ENCODE measurements at regions not wholly inside any gene's neighbourhood (a gene's known extent, or its start where the extent isn't known, plus 50 kb on each side); places are given as distances from the start of the nearest gene placed in this dataset.

DNA sequence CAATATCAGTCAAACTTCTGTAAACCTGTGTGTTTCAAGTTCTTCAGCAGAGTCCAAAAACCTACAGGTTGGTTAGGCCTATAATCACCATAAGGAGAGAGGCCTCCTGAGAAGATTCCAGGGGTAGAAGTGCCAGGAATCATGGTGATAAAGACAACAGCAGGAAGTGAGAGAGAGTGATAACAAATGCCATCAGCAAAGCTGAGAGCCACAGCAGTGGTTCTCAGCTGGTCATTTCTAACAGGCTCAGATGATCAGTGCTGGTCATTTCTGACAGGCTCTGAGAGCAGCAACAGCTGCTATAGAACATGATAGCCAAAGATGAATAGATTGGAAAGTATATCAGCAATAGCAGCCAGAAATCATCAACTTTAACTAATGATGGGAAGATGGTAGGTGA, 101.3 kb downstream of the TYW3 start:
- DNase-seq (ENCODE audit: low read depth, low spot score), result no peak
- H3K4me3 Mint-ChIP-seq, result no peak overlapping the region
- H3K27ac Mint-ChIP-seq (ENCODE audit: unreplicated experiment), result no peak overlapping the region
- no peaks in the 10 kb centered on the region for H3K36me3 Mint-ChIP-seq (ENCODE audit: low read depth)
- TF ChIP-seq, protein P1, sequence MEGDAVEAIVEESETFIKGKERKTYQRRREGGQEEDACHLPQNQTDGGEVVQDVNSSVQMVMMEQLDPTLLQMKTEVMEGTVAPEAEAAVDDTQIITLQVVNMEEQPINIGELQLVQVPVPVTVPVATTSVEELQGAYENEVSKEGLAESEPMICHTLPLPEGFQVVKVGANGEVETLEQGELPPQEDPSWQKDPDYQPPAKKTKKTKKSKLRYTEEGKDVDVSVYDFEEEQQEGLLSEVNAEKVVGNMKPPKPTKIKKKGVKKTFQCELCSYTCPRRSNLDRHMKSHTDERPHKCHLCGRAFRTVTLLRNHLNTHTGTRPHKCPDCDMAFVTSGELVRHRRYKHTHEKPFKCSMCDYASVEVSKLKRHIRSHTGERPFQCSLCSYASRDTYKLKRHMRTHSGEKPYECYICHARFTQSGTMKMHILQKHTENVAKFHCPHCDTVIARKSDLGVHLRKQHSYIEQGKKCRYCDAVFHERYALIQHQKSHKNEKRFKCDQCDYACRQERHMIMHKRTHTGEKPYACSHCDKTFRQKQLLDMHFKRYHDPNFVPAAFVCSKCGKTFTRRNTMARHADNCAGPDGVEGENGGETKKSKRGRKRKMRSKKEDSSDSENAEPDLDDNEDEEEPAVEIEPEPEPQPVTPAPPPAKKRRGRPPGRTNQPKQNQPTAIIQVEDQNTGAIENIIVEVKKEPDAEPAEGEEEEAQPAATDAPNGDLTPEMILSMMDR (conservative IDR thresholded peaks at IDR 0.05), result no peak
- H3K4me1 Mint-ChIP-seq, result no peaks in the 10 kb centered on the region
- no peaks in the 10 kb centered on the region for H3K27me3 Mint-ChIP-seq (ENCODE audit: low read depth)
- no peaks in the 10 kb centered on the region for H3K9me3 Mint-ChIP-seq

DNA sequence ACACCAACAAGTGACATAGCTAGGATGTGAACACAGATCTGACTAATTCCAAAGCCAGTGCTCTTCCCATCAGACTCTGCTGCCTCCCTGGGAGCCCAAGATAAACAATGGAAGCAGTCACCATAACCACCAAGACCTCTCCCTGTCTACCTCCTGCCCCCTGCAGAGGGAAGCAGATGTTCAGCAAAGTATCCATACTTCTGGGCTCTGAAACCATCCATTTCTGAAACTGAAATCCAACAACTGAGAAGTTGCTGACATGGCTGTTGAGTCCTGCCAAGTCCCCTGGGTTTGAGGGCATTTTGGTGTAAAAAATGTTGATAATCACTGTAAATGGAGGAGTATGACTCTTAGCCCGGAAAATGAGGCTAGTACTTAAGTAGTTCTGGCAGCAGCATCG, 102.1 kb downstream of the TYW3 start:
- no peaks in the 10 kb centered on the region for H3K27me3 Mint-ChIP-seq (ENCODE audit: low read depth)
- H3K4me1 Mint-ChIP-seq, result no peaks in the 10 kb centered on the region
- H3K27ac Mint-ChIP-seq (ENCODE audit: unreplicated experiment), result no peak overlapping the region
- H3K9me3 Mint-ChIP-seq, result no peaks in the 10 kb centered on the region
- DNase-seq (ENCODE audit: low read depth, low spot score), result no peak
- no peak overlapping the region for H3K4me3 Mint-ChIP-seq
- H3K36me3 Mint-ChIP-seq (ENCODE audit: low read depth), result no peaks in the 10 kb centered on the region
- TF ChIP-seq, protein P1 (conservative IDR thresholded peaks at IDR 0.05), result no peak

DNA sequence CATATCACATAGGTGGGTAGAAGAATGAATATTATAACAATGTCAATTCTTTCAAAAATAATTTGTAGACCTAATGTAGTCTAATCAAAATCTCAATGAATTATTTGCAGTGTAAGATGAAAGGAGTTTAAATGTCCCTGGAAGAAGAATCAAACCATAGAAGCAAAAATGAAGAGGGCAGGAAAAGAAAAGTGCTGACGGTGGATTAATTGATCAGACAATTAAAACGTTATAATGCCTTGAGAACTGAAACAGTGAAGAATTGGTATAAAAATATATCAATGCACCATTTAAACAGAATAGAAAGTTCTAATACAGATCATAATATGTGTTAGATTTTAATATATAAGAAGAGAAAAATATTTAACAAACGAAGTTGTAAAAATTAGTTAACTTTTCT, 109.8 kb downstream of the TYW3 start:
- H3K4me3 Mint-ChIP-seq, result no peak overlapping the region
- no peaks in the 10 kb centered on the region for H3K4me1 Mint-ChIP-seq
- H3K9me3 Mint-ChIP-seq, result no peaks in the 10 kb centered on the region
- H3K27me3 Mint-ChIP-seq (ENCODE audit: low read depth), result no peaks in the 10 kb centered on the region
- TF ChIP-seq, protein P1 (conservative IDR thresholded peaks at IDR 0.05), result no peak
- no peaks in the 10 kb centered on the region for H3K36me3 Mint-ChIP-seq (ENCODE audit: low read depth)
- no peak for DNase-seq (ENCODE audit: low read depth, low spot score)
- H3K27ac Mint-ChIP-seq (ENCODE audit: unreplicated experiment), result no peak overlapping the region

DNA sequence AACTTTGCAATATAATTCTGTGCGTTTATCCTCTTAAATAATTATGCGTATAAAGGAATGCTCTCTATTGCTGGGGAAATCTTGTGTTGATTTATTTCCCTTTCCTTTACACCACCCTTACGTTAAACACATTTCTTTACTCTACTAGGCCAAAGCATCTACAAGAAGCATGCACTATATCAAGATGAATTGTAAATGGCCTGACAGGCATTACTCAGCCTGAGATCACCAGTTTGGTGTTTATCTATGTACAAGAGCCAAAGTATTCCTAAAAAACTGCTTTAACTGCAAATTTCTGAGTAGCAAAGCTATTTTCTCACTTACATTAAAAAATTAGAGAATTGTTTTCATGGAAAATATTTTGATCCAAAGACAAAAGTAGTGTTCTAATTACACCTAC, 114.8 kb downstream of the TYW3 start:
- H3K36me3 Mint-ChIP-seq (ENCODE audit: low read depth), result no peaks in the 10 kb centered on the region
- no peak overlapping the region for H3K4me3 Mint-ChIP-seq
- no peaks in the 10 kb centered on the region for H3K27me3 Mint-ChIP-seq (ENCODE audit: low read depth)
- TF ChIP-seq, protein P1 (conservative IDR thresholded peaks at IDR 0.05), result no peak
- no peak overlapping the region for H3K27ac Mint-ChIP-seq (ENCODE audit: unreplicated experiment)
- DNase-seq (ENCODE audit: low read depth, low spot score), result no peak
- H3K9me3 Mint-ChIP-seq, result no peaks in the 10 kb centered on the region
- no peaks in the 10 kb centered on the region for H3K4me1 Mint-ChIP-seq

DNA sequence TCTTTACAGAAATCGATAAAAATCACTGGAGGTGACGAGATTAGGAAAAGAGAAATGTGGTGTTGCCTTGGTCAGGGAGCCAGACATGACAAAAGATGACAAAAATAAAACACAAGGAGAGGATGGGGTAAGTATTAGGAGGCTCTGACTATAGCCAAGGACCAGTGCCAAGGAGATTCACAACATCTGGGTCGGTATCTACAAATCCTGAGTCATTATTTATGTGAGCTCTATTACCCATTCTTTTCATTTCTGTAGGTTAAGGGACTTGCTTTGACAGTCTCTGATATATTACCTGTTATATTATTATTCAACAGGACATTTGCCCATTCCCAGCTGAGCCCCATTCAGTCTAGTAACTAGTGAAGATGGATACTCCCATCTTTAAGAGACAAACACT, 120.8 kb downstream of the TYW3 start:
- DNase-seq (ENCODE audit: low read depth, low spot score), result no peak
- peaks cover 8% of the 10 kb centered on the region for H3K4me1 Mint-ChIP-seq
- H3K4me3 Mint-ChIP-seq, result no peak overlapping the region
- no peaks in the 10 kb centered on the region for H3K9me3 Mint-ChIP-seq
- no peaks in the 10 kb centered on the region for H3K27me3 Mint-ChIP-seq (ENCODE audit: low read depth)
- no peaks in the 10 kb centered on the region for H3K36me3 Mint-ChIP-seq (ENCODE audit: low read depth)
- TF ChIP-seq, protein P1 (conservative IDR thresholded peaks at IDR 0.05), result no peak
- H3K27ac Mint-ChIP-seq (ENCODE audit: unreplicated experiment), result no peak overlapping the region

DNA sequence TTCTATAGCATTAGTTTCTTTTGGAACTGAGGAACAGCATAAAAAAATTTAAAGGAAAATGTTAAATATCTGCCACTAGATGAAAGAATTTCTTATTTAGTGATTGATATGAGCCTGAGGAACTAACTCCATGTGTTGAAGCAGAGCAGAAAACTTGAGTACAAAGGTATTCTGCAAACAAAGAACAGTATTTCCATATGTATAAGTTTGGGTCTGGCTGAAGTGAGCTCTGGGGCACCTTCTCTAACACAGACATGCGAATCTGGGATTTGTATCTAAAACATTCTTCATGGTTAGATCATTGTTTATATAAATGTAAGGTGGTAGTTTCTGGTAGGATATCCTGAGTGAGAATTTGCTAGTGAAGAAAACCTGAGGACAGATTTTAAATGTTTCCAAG, 123.2 kb downstream of the TYW3 start:
- Mint-ChIP-seq H3K36me3 (ENCODE audit: low read depth) (no peaks in the 10 kb centered on the region), H3K4me1 (peaks cover 8% of the 10 kb centered on the region), H3K9me3 (no peaks in the 10 kb centered on the region), H3K27me3 (ENCODE audit: low read depth) (no peaks in the 10 kb centered on the region), H3K4me3 (no peak overlapping the region), H3K27ac (ENCODE audit: unreplicated experiment) (peak overlapping the region; percentile 30)
- DNase-seq (ENCODE audit: low read depth, low spot score), result no peak
- TF ChIP-seq, protein P1 (conservative IDR thresholded peaks at IDR 0.05), result no peak
